Spleen (tissue), 11 donors: ENCODE measurements at regions not wholly inside any gene's neighbourhood (a gene's known extent, or its start where the extent isn't known, plus 50 kb on each side); places are given as distances from the start of the nearest gene placed in this dataset.

Experiments used
- DNase-seq: peaks from one replicate; pipeline ENCODE4 v3.0.0-alpha.2; 2020
- H3K27ac ChIP-seq, 8 donors: fragments of 200-600 bp; sonication (generic) in 7 of 8; 1 replicate in 4 of 8; 2 replicates in 4 of 8; pipeline versions ENCODE4 v1.5.0 to v1.8.0; 2016 to 2021; ENCODE audit warnings: inconsistent platforms in 4 of 8, mild to moderate bottlenecking in 4 of 8, moderate library complexity in 1 of 8
- H3K27me3 ChIP-seq, 7 donors: fragments of 200-600 bp; sonication (generic) in 6 of 7; replicated peaks in 1 of 7; 1 replicate in 4 of 7; 2 replicates in 3 of 7; pipeline versions ENCODE4 v1.5.0 to v1.8.0; 2016 to 2021; ENCODE audit warnings: inconsistent platforms in 3 of 7, mild to moderate bottlenecking in 1 of 7
- H3K36me3 ChIP-seq, 6 donors: fragments of 200-600 bp; sonication (generic) in 5 of 6; 1 replicate in 4 of 6; 2 replicates in 2 of 6; pipeline versions ENCODE4 v1.5.0 to v1.8.0; 2016 to 2021; ENCODE audit warnings: inconsistent platforms in 2 of 6
- H3K4me1 ChIP-seq, 6 donors: fragments of 200-600 bp; sonication (generic) in 5 of 6; 1 replicate in 3 of 6; 2 replicates in 3 of 6; pipeline versions ENCODE4 v1.5.0 to v1.8.0; 2016 to 2021; ENCODE audit warnings: inconsistent platforms in 3 of 6
- H3K4me3 ChIP-seq, 8 donors: fragments of 200-600 bp; sonication (generic) in 7 of 8; 1 replicate in 4 of 8; 2 replicates in 4 of 8; pipeline versions ENCODE4 v1.5.0 to v1.8.0; 2016 to 2021; ENCODE audit warnings: inconsistent platforms in 4 of 8, mild to moderate bottlenecking in 4 of 8, moderate library complexity in 2 of 8
- H3K9me3 ChIP-seq, 8 donors: fragments of 200-600 bp; sonication (generic) in 7 of 8; 1 replicate in 4 of 8; 2 replicates in 4 of 8; pipeline versions ENCODE4 v1.5.0 to v1.8.0; 2016 to 2021; ENCODE audit warnings: inconsistent platforms in 4 of 8
- POLR2A ChIP-seq, 3 donors: fragments of 450-650 bp; IDR thresholded peaks; one replicate each; pipeline ENCODE4 v1.5.1; 2017; ENCODE audit warnings: antibody characterized with exemption in 3 of 3, mild to moderate bottlenecking in 1 of 3
- POLR2AphosphoS5 ChIP-seq, 3 donors: sonication (generic); formaldehyde crosslinking; IDR thresholded peaks; one replicate each; pipeline ENCODE4 v1.5.1; 2017; ENCODE audit warnings: antibody characterized with exemption in 3 of 3
- WGBS, 5 donors: extraction: QIAGEN DNeasy Blood & Tissue Kit in 3 of 5; methylation state at CpG; one replicate each; pipeline versions ENCODE4 v1.1.5 to v1.1.7; 2013 to 2018; 5-methylcytosine and 5-hydroxymethylcytosine counted together
- intact Hi-C: fragments of 100-400 bp; cut with DNase I; formaldehyde crosslinking; loops from one replicate; pipeline ENCODE4 v1.15.0; 2023; ENCODE audit warnings: low total_unique reads
- TF ChIP-seq, protein P1 (sequence below), 11 experiments: fragments of 200-600 bp in 7 of 11; fragments of 450-650 bp in 4 of 11; sonication (generic) in 4 of 11; IDR thresholded peaks in 8 of 11; conservative IDR thresholded peaks in 3 of 11; 1 replicate in 7 of 11; 2 replicates in 4 of 11; pipeline versions ENCODE4 v1.4.0 to v1.8.0; 2016 to 2021; ENCODE audit warnings: antibody characterized with exemption in 11 of 11, inconsistent platforms in 4 of 11, mild to moderate bottlenecking in 1 of 11
- donor health status: healthy with polysubstance abuse.
- donor health status: DM: no; HTN: no; CAD: no; lungs with moderate emphysema.
- donor health status: DM: no; HTN: no; CAD: no.
- donor health status: Bipolar disorder and iron deficiency.
- donor health status: healthy.
- donor health status: DM: no; HTN: no; CAD: no.
- donor health status: DM: yes; HTN: yes; CAD: no.

DNA sequence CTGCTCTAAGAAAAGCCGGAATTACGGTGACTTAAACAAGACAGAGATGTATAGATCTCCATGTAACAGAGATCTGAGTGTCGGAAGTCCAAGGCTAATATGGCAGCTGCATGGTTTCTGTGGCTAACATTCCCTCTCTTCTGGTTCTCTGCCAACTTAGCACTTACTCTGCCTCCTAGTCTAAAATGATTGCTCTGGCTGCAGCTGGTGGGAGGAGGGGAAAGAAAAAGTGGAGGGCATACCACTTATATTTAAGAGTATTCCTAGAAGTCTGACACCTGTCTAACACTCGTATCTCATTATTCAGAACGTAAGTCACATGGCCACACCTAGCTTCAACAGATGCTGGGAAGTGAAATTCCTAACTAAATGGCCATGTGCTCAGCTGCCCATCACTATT, 551.5 kb upstream of the TLE4 start:
- no peak for TF ChIP-seq POLR2AphosphoS5 (IDR thresholded peaks at IDR 0.05)
- no peak for TF ChIP-seq POLR2A (IDR thresholded peaks at IDR 0.05)
- TF ChIP-seq, protein P1, sequence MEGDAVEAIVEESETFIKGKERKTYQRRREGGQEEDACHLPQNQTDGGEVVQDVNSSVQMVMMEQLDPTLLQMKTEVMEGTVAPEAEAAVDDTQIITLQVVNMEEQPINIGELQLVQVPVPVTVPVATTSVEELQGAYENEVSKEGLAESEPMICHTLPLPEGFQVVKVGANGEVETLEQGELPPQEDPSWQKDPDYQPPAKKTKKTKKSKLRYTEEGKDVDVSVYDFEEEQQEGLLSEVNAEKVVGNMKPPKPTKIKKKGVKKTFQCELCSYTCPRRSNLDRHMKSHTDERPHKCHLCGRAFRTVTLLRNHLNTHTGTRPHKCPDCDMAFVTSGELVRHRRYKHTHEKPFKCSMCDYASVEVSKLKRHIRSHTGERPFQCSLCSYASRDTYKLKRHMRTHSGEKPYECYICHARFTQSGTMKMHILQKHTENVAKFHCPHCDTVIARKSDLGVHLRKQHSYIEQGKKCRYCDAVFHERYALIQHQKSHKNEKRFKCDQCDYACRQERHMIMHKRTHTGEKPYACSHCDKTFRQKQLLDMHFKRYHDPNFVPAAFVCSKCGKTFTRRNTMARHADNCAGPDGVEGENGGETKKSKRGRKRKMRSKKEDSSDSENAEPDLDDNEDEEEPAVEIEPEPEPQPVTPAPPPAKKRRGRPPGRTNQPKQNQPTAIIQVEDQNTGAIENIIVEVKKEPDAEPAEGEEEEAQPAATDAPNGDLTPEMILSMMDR (IDR thresholded peaks at IDR 0.05 in 8 of 11, conservative IDR thresholded peaks at IDR 0.05 in 3 of 11), result no peak
- Histone ChIP-seq H3K9me3 (peaks cover 0 to 13% (median 0%) of the 10 kb centered on the region in 8 donors), H3K4me1 (no peaks in the 10 kb centered on the region), H3K27me3 (no peaks in the 10 kb centered on the region), H3K4me3 (no peak overlapping the region), H3K36me3 (no peaks in the 10 kb centered on the region), H3K27ac (no peak overlapping the region)
- no peak for DNase-seq
- WGBS, 5 donors, result 84 to 90% (median 87%) methylated on average over 5 of the region's 5 CpGs
- intact Hi-C loops, result no loop called here

DNA sequence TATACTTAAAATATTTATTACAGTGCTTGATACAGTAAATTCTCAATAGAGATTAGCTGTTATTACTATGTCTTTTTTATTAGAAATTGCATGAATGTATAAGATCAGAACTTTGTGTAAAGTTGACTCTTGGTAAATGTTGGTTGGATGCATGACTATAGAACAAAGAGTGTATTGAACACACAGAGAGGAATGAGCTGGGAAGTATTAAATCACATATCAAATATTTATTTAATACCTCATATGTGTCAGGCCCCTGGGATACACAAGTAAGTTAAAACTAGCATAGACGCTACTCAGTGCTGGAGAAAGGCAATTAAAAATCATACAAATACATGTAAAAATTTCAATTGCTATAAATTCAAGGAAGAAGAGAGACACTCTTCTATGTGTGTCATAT, 550.7 kb upstream of the TLE4 start:
- intact Hi-C loops, result no loop called here
- Histone ChIP-seq H3K36me3 (no peaks in the 10 kb centered on the region), H3K27me3 (no peaks in the 10 kb centered on the region), H3K9me3 (peaks cover 0 to 13% (median 0%) of the 10 kb centered on the region in 8 donors), H3K4me3 (no peak overlapping the region), H3K27ac (no peak overlapping the region), H3K4me1 (no peaks in the 10 kb centered on the region)
- WGBS, 5 donors, result 88 to 97% (median 93%) methylated on average over 1 of the region's 1 CpG
- TF ChIP-seq, protein P1 (IDR thresholded peaks at IDR 0.05 in 8 of 11, conservative IDR thresholded peaks at IDR 0.05 in 3 of 11), result no peak
- TF ChIP-seq POLR2A (IDR thresholded peaks at IDR 0.05), result no peak
- TF ChIP-seq POLR2AphosphoS5 (IDR thresholded peaks at IDR 0.05), result no peak
- no peak for DNase-seq

DNA sequence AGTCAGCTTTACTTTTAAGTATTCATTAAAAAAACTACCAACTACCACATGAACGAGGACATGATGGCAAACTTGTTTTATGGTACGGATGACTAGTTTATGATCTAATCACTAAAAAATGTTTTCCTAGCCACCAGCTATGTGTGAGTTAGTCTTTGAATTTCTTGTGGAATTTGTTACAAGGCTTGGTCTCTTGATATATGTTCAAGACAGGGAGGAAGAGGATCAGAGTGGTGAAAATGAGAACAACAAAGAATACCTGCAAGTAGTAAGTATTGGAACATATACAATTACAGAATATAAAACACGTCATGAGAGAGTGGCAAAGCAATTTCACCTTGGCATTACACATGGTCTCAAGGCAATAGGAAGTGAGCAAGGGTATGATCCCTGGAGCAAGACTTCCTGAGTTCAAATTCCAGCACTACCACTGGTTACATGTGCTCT, 548.6 kb upstream of the TLE4 start:
- DNase-seq, result no peak

DNA sequence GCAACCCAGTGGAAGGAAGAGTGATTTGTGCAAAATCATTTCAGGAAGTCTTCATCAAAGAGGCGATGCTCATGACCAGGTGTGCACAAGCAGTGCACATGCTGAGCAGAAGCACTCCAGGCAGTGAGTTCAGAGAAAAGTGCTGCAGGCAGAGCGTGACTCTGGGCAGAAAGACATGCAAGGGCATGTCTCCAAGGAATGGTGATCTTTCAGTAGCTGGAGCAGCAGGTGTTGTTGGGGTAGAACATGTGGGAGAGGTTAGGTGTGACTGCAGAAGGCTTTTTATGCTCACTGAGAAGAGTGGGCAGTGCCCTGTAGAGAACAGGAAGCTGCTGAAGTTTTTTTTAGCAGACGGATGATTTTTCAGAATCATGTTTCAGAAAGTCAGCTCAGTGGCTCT, 545.4 kb upstream of the TLE4 start:
- intact Hi-C loops, result no loop called here
- H3K27ac ChIP-seq, result no peak overlapping the region
- peaks cover 0 to 13% (median 0%) of the 10 kb centered on the region in 8 donors for H3K9me3 ChIP-seq
- DNase-seq, result no peak
- no peak for TF ChIP-seq POLR2A (IDR thresholded peaks at IDR 0.05)
- TF ChIP-seq POLR2AphosphoS5 (IDR thresholded peaks at IDR 0.05), result no peak
- TF ChIP-seq, protein P1 (IDR thresholded peaks at IDR 0.05 in 8 of 11, conservative IDR thresholded peaks at IDR 0.05 in 3 of 11), result no peak
- no peaks in the 10 kb centered on the region for H3K36me3 ChIP-seq
- no peak overlapping the region for H3K4me3 ChIP-seq
- H3K4me1 ChIP-seq, result no peaks in the 10 kb centered on the region
- H3K27me3 ChIP-seq, result no peaks in the 10 kb centered on the region
- WGBS, 5 donors, result 17 to 28% (median 24%) methylated on average over 3 of the region's 3 CpGs

More for the DNA sequence above, 548.6 kb upstream of the TLE4 start:
- H3K4me3 ChIP-seq, result no peak overlapping the region
- H3K9me3 ChIP-seq, result peaks cover 0 to 13% (median 0%) of the 10 kb centered on the region in 8 donors
- WGBS, 5 donors, result 56 to 79% (median 67%) methylated on average over 3 of the region's 3 CpGs
- no peaks in the 10 kb centered on the region for H3K4me1 ChIP-seq
- no peak overlapping the region for H3K27ac ChIP-seq
- TF ChIP-seq POLR2A (IDR thresholded peaks at IDR 0.05) (no peak), POLR2AphosphoS5 (IDR thresholded peaks at IDR 0.05) (no peak)
- TF ChIP-seq, protein P1 (IDR thresholded peaks at IDR 0.05 in 8 of 11, conservative IDR thresholded peaks at IDR 0.05 in 3 of 11), result no peak
- H3K27me3 ChIP-seq, result no peaks in the 10 kb centered on the region
- intact Hi-C loops, result no loop called here
- H3K36me3 ChIP-seq, result no peaks in the 10 kb centered on the region
